ENCODE measurements at regions not wholly inside any gene's neighbourhood (a gene's known extent, or its start where the extent isn't known, plus 50 kb on each side); places are given as distances from the start of the nearest gene placed in this dataset.

DNA sequence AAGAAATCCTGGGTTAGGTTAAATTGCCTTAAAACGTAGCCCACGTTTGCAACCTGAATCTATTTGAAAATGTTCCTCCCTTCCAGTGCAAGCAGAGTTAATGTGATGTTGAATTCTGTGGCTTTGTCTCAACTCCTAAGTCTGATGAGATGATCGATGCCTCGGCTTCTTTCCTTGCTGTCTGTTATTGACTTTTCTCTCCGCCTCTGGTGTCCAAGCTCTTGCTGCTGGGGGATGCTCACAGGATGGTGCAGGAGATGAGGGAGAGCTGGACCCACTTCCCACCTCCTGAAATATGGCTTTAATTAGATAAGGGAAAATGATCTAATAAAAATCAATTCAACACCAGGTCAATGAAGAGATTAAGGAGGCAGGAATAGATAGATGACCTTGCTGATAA is 407.9 kb upstream of the RGMA start:
- no peak for DNase-seq (ENCODE audit: low read depth in 4 of 4, low spot score in 1 of 4)

DNA sequence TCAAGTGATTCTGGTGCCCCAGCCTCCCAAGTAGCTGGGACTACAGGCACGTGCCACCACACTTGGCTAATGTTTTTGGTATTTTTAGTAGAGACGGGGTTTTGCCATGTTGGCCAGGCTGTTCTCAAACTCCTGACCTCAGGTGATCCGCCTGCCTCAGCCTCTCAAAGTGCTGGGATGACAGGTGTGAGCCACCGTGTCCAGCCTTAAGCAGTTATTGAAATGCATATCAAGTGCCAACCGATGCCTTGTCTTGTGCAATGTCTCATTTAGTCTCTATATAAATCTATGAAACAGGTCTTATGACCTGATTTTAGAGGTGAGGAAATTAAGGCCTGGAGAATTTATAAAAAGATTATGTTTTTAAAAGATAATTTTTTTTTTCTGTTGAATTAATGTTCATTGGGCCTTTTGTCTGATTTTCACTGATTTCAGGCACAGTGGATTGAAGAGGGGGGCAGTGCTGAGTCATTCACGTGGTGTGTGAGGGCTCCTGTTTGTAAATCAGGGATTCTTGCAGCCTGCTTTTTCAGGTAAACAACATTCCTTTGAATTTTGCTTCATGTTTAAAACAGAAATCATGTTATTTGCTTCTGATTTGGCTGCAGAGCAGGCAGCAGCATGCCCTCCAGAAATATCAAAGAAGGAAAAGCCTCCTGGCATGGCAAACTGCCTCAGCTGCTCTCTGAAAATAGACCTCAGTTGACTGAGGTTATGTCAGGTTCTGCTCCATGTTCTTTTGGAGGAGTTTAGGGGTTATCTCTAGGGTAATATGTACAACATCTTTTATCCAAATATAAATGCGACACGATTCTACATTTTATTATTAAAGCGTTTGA is 407.0 kb upstream of the RGMA start:
- no peak for DNase-seq (ENCODE audit: low read depth in 4 of 4, low spot score in 1 of 4)

- no peak for DNase-seq (ENCODE audit: low read depth in 4 of 4, low spot score in 1 of 4)
Observed at GRCh38 chr15:93493172-93493571, 404.2 kb upstream of the RGMA start.

GRCh38 chr15:93491291-93491690 is 402.3 kb upstream of the RGMA start:
- no peak for DNase-seq (ENCODE audit: low read depth in 4 of 4, low spot score in 1 of 4)

DNA sequence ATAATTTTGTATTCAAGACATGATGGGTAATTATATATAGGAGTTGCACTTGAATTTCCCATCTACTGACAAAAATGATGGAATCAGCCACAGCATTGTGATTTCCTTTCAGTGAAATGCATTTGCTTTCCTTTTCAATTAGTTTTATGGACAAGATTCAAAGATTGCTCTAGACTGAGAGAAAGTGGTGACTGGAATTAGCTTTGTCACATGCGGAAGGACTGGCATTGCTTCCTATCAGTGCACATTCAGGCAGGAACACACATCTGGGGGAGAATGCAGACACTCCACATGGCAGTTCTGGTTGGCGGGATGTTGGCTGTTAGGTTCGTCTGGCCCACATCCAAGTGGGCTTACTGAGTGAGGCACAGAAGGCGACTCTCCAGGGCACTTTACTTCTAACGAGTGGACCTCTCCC is 399.3 kb upstream of the RGMA start:
- no peak for DNase-seq (ENCODE audit: low read depth in 4 of 4, low spot score in 1 of 4)

GRCh38 chr15:93486407-93487117 is 397.6 kb upstream of the RGMA start:
- DNase-seq (ENCODE audit: low read depth in 4 of 4, low spot score in 1 of 4), result no peak

DNA sequence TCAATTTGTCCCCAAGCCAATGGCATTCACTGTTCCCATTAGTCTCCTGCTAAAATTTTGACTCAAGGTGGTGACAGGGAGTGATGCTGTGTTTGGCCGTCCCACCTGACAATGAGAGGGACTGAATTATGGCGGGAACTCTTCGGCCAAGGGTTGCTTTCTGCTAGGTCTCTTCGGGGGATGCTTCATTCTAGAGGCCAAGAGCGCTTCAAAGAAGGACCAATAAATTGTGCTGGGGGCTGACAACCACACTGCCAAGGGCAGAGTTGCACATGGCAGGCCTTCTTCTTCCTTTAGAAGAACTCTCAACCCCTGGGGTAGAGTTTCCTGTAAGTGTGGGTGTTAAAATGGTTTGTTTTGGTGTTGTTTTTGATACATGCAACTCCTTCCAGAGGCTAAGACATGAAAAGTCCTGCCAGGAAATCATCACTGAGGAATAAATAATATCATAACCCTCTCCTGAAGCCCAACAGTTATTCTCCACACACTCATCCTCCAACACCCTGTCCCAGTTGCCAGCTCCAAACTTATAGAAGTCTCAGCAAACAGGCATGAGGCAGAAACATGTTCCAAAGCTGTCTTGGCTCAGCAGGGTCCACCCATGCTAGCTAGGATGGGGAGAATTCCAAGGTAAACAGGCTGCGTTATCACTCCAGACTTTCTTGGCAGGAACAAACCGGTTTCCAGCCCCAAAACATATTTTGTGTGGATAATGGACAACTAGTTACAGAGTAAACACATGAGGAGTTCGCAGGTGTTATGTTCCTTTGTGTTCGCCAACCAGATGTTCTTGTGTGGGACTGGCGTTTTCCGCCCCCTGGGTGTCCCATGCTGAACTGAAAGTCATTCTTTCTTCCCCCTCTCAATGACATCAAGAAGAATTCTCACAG is 396.7 kb upstream of the RGMA start:
- no peak for DNase-seq (ENCODE audit: low read depth in 4 of 4, low spot score in 1 of 4)

GRCh38 chr15:93483923-93484322 is 394.9 kb upstream of the RGMA start:
- DNase-seq (ENCODE audit: low read depth in 4 of 4, low spot score in 1 of 4), result no peak

DNA sequence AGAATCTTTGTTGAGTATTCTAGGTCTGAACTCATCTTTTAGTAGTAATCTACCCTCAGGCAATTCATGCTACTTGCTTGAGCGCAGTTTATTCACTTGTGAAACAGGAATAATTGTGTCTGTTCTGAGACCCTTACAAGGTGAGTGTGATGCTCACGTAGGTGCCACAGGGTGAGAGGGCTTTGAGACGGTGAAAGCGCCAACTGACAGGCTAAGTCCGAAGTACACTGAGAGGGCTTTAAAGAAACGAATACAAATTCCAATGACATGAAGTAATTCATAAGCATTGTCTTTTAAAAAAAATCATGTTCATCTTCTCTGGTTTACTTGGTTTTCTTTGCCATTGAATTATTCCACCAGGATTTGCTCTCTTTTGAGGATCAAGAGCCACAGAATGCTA is 393.7 kb upstream of the RGMA start:
- DNase-seq (ENCODE audit: low read depth in 4 of 4, low spot score in 1 of 4), result no peak

- no peak for DNase-seq (ENCODE audit: low read depth in 4 of 4, low spot score in 1 of 4)
Observed at GRCh38 chr15:93479715-93480114, 390.7 kb upstream of the RGMA start.

DNA sequence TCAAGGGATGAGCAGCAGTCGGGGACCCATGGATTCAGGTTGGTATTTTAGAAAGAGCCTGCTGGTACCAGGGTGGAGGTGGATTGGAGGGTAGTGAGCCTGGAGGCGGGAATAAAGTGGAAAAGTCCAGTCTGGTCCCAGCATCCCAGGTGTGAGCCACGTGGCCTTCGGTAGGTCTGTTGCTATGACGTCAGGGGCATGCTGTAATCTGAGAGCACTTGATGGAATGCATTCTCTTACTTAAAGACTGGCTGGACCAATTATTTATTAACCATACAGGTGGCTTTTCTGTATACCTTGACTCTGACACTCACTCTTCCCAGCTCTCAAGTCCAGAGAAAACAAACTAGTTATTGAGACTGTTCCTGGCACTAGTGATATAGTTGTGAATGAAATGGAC is 389.9 kb upstream of the RGMA start:
- no peak for DNase-seq (ENCODE audit: low read depth in 4 of 4, low spot score in 1 of 4)

GRCh38 chr15:93477721-93478120 is 388.7 kb upstream of the RGMA start:
- no peak for DNase-seq (ENCODE audit: low read depth in 4 of 4, low spot score in 1 of 4)

DNA sequence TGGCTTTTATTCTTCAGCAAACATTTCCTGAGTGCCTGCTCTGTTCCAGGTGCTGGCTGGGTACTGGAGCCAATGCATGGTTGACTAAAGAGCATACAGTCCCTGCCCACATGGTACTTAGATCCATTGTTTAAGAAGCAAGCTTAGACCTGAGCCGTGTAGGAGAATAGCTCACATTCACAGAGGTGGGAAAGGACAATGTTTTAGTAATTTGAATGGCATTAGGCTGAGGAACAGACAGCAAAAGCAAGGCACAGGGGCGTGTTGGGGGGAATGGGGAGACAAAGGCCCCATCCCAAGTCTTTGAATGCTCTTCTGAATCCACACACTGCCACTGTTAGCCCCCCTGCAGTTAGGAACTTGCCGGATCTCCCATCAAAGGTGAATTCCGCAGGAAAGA is 388.2 kb upstream of the RGMA start:
- no peak for DNase-seq (ENCODE audit: low read depth in 4 of 4, low spot score in 1 of 4)

- DNase-seq (ENCODE audit: low read depth in 4 of 4, low spot score in 1 of 4), result no peak
Observed at GRCh38 chr15:93476491-93477177, 387.6 kb upstream of the RGMA start.

GRCh38 chr15:93474728-93475127 is 385.7 kb upstream of the RGMA start:
- no peak for DNase-seq (ENCODE audit: low read depth in 4 of 4, low spot score in 1 of 4)

GRCh38 chr15:93469994-93470393 is 381.0 kb upstream of the RGMA start:
- no peak for DNase-seq (ENCODE audit: low read depth in 4 of 4, low spot score in 1 of 4)

DNA sequence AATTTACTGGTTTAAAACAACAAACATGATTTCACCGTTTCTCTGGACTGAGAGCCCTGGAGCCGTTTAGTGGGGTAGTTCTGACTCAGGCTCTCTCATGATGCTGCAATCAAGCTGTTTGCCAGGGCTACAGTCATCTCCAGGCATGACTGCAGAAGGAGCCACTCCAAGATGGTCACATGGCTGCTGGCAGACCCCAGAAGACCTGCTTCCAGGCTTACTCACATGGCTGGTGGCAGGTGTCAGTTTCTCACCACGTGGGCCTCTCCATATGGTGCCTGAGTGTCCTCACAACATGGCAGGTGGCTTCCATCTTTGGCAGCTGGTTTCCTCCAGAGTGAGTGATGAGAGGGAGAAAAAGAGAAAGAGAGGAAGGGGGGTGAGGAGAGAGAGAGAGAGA is 378.3 kb upstream of the RGMA start:
- no peak for DNase-seq (ENCODE audit: low read depth in 4 of 4, low spot score in 1 of 4)

GRCh38 chr15:93466380-93466779 is 377.4 kb upstream of the RGMA start:
- DNase-seq (ENCODE audit: low read depth in 4 of 4, low spot score in 1 of 4), result no peak

GRCh38 chr15:93462690-93463089 is 373.7 kb upstream of the RGMA start:
- DNase-seq (ENCODE audit: low read depth in 4 of 4, low spot score in 1 of 4), result no peak

DNA sequence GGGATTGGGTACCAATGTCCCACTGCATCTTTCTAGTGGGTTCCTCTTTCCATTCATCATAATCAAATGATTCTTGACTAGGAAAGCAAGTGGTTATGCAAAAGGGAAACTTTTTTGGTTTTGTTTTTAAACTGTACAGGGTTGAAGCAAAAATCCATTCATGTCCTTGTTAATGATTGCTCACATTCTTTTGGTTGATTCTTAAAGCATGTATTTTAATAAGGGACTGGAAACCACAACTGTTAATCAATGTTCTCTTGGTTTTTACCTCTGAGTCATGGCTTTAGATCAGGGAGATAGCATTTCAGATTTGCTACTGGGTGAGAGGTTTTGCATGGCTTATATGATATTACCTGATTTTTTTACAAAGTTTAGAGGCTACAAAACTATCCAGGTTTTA is 371.7 kb upstream of the RGMA start:
- DNase-seq (ENCODE audit: low read depth in 4 of 4, low spot score in 1 of 4), result no peak

- no peak for DNase-seq (ENCODE audit: low read depth in 4 of 4, low spot score in 1 of 4)
Observed at GRCh38 chr15:93459396-93459795, 370.4 kb upstream of the RGMA start.
